ENCODE measurements at regions not wholly inside any gene's neighbourhood (a gene's known extent, or its start where the extent isn't known, plus 50 kb on each side); places are given as distances from the start of the nearest gene placed in this dataset.

- DNase-seq = no peak
- Mint-ChIP-seq H3K36me3 (ENCODE audit: insufficient read depth) (no peaks in the 10 kb centered on the region), H3K4me1 (ENCODE audit: low read depth) (no peaks in the 10 kb centered on the region), H3K4me3 (no peak overlapping the region), H3K9me3 (peaks cover 3% of the 10 kb centered on the region), H3K27me3 (ENCODE audit: low read depth) (no peaks in the 10 kb centered on the region)
- ATAC-seq = no peak
These were observed 716.6 kb downstream of the OTOL1 start for GRCh38 chr3:162213196-162213595.

GRCh38 chr3:162213956-162214355 is 717.3 kb downstream of the OTOL1 start:
- Mint-ChIP-seq H3K36me3 (ENCODE audit: insufficient read depth) (no peaks in the 10 kb centered on the region), H3K27me3 (ENCODE audit: low read depth) (no peaks in the 10 kb centered on the region), H3K4me3 (no peak overlapping the region), H3K4me1 (ENCODE audit: low read depth) (no peaks in the 10 kb centered on the region), H3K9me3 (peaks cover 3% of the 10 kb centered on the region)
- no peak for DNase-seq
- no peak for ATAC-seq

- H3K36me3 Mint-ChIP-seq (ENCODE audit: insufficient read depth) = no peaks in the 10 kb centered on the region
- H3K4me1 Mint-ChIP-seq (ENCODE audit: low read depth) = no peaks in the 10 kb centered on the region
- ATAC-seq (no peak), DNase-seq (no peak)
- H3K27me3 Mint-ChIP-seq (ENCODE audit: low read depth) = no peaks in the 10 kb centered on the region
- H3K4me3 Mint-ChIP-seq = no peak overlapping the region
- H3K9me3 Mint-ChIP-seq = peaks cover 3% of the 10 kb centered on the region
These were observed 721.0 kb downstream of the OTOL1 start for GRCh38 chr3:162217647-162218046.

- H3K27me3 Mint-ChIP-seq (ENCODE audit: low read depth) = no peaks in the 10 kb centered on the region
- ATAC-seq (no peak), DNase-seq (no peak)
- H3K4me1 Mint-ChIP-seq (ENCODE audit: low read depth) = no peaks in the 10 kb centered on the region
- peaks cover 3% of the 10 kb centered on the region for H3K9me3 Mint-ChIP-seq
- H3K36me3 Mint-ChIP-seq (ENCODE audit: insufficient read depth) = no peaks in the 10 kb centered on the region
- H3K4me3 Mint-ChIP-seq = no peak overlapping the region
These were observed 721.9 kb downstream of the OTOL1 start for GRCh38 chr3:162218479-162218878.

GRCh38 chr3:162224746-162225145 is 728.1 kb downstream of the OTOL1 start:
- DNase-seq (no peak), ATAC-seq (no peak)
- H3K36me3 Mint-ChIP-seq (ENCODE audit: insufficient read depth) = no peaks in the 10 kb centered on the region
- H3K4me3 Mint-ChIP-seq = no peak overlapping the region
- H3K4me1 Mint-ChIP-seq (ENCODE audit: low read depth) = no peaks in the 10 kb centered on the region
- no peaks in the 10 kb centered on the region for H3K9me3 Mint-ChIP-seq
- H3K27me3 Mint-ChIP-seq (ENCODE audit: low read depth) = no peaks in the 10 kb centered on the region

- Mint-ChIP-seq H3K4me1 (ENCODE audit: low read depth) (no peaks in the 10 kb centered on the region), H3K9me3 (peaks cover 4% of the 10 kb centered on the region), H3K4me3 (no peak overlapping the region), H3K36me3 (ENCODE audit: insufficient read depth) (no peaks in the 10 kb centered on the region), H3K27me3 (ENCODE audit: low read depth) (no peaks in the 10 kb centered on the region)
- ATAC-seq = no peak
- no peak for DNase-seq
These were observed 740.3 kb downstream of the OTOL1 start for GRCh38 chr3:162236949-162237348.

GRCh38 chr3:162250782-162251181 is 754.2 kb downstream of the OTOL1 start:
- ATAC-seq (no peak), DNase-seq (no peak)
- no peaks in the 10 kb centered on the region for H3K27me3 Mint-ChIP-seq (ENCODE audit: low read depth)
- H3K9me3 Mint-ChIP-seq = peaks cover 17% of the 10 kb centered on the region
- H3K4me3 Mint-ChIP-seq = no peak overlapping the region
- no peaks in the 10 kb centered on the region for H3K36me3 Mint-ChIP-seq (ENCODE audit: insufficient read depth)
- no peaks in the 10 kb centered on the region for H3K4me1 Mint-ChIP-seq (ENCODE audit: low read depth)

- ATAC-seq = no peak
- no peak overlapping the region for H3K4me3 Mint-ChIP-seq
- no peaks in the 10 kb centered on the region for H3K4me1 Mint-ChIP-seq (ENCODE audit: low read depth)
- no peaks in the 10 kb centered on the region for H3K27me3 Mint-ChIP-seq (ENCODE audit: low read depth)
- no peaks in the 10 kb centered on the region for H3K36me3 Mint-ChIP-seq (ENCODE audit: insufficient read depth)
- no peak for DNase-seq
- peaks cover 9% of the 10 kb centered on the region for H3K9me3 Mint-ChIP-seq
These were observed 765.5 kb downstream of the OTOL1 start for GRCh38 chr3:162262129-162262528.

GRCh38 chr3:162263596-162263995 is 767.0 kb downstream of the OTOL1 start:
- Mint-ChIP-seq H3K36me3 (ENCODE audit: insufficient read depth) (no peaks in the 10 kb centered on the region), H3K27me3 (ENCODE audit: low read depth) (no peaks in the 10 kb centered on the region), H3K4me1 (ENCODE audit: low read depth) (no peaks in the 10 kb centered on the region), H3K4me3 (no peak overlapping the region), H3K9me3 (peaks cover 10% of the 10 kb centered on the region)
- no peak for ATAC-seq
- DNase-seq = no peak

- Mint-ChIP-seq H3K4me3 (no peak overlapping the region), H3K4me1 (ENCODE audit: low read depth) (no peaks in the 10 kb centered on the region), H3K9me3 (peaks cover 9% of the 10 kb centered on the region), H3K27me3 (ENCODE audit: low read depth) (no peaks in the 10 kb centered on the region), H3K36me3 (ENCODE audit: insufficient read depth) (no peaks in the 10 kb centered on the region)
- ATAC-seq = no peak
- no peak for DNase-seq
These were observed 773.2 kb downstream of the OTOL1 start for GRCh38 chr3:162269636-162270458.

- Mint-ChIP-seq H3K4me1 (ENCODE audit: low read depth) (no peaks in the 10 kb centered on the region), H3K9me3 (peaks cover 18% of the 10 kb centered on the region), H3K27me3 (ENCODE audit: low read depth) (no peaks in the 10 kb centered on the region), H3K4me3 (no peak overlapping the region), H3K36me3 (ENCODE audit: insufficient read depth) (no peaks in the 10 kb centered on the region)
- ATAC-seq (no peak), DNase-seq (no peak)
These were observed 777.5 kb downstream of the OTOL1 start for GRCh38 chr3:162274070-162274469.

GRCh38 chr3:162278834-162279233 is 782.2 kb downstream of the OTOL1 start:
- Mint-ChIP-seq H3K4me1 (ENCODE audit: low read depth) (no peaks in the 10 kb centered on the region), H3K4me3 (no peak overlapping the region), H3K9me3 (peaks cover 21% of the 10 kb centered on the region), H3K27me3 (ENCODE audit: low read depth) (no peaks in the 10 kb centered on the region), H3K36me3 (ENCODE audit: insufficient read depth) (no peaks in the 10 kb centered on the region)
- no peak for DNase-seq
- no peak for ATAC-seq

GRCh38 chr3:162285259-162285658 is 788.7 kb downstream of the OTOL1 start:
- H3K4me1 Mint-ChIP-seq (ENCODE audit: low read depth) = no peaks in the 10 kb centered on the region
- H3K9me3 Mint-ChIP-seq = peaks cover 3% of the 10 kb centered on the region
- no peaks in the 10 kb centered on the region for H3K36me3 Mint-ChIP-seq (ENCODE audit: insufficient read depth)
- DNase-seq = no peak
- no peak overlapping the region for H3K4me3 Mint-ChIP-seq
- no peak for ATAC-seq
- no peaks in the 10 kb centered on the region for H3K27me3 Mint-ChIP-seq (ENCODE audit: low read depth)

- Mint-ChIP-seq H3K9me3 (no peaks in the 10 kb centered on the region), H3K27me3 (ENCODE audit: low read depth) (no peaks in the 10 kb centered on the region), H3K36me3 (ENCODE audit: insufficient read depth) (no peaks in the 10 kb centered on the region), H3K4me1 (ENCODE audit: low read depth) (no peaks in the 10 kb centered on the region), H3K4me3 (no peak overlapping the region)
- no peak for ATAC-seq
- no peak for DNase-seq
These were observed 791.0 kb downstream of the OTOL1 start for GRCh38 chr3:162287600-162287999.

GRCh38 chr3:162292409-162292808 is 795.8 kb downstream of the OTOL1 start:
- H3K4me1 Mint-ChIP-seq (ENCODE audit: low read depth) = no peaks in the 10 kb centered on the region
- H3K27me3 Mint-ChIP-seq (ENCODE audit: low read depth) = no peaks in the 10 kb centered on the region
- no peak for DNase-seq
- no peaks in the 10 kb centered on the region for H3K9me3 Mint-ChIP-seq
- no peak overlapping the region for H3K4me3 Mint-ChIP-seq
- no peaks in the 10 kb centered on the region for H3K36me3 Mint-ChIP-seq (ENCODE audit: insufficient read depth)
- ATAC-seq = no peak

Measured in activated T-cell treated with anti-CD3 and anti-CD28 coated beads, Interleukin-2, amount 50 U/mL, for 4 hours (primary cell).